Fibroblast of the aortic adventitia (primary cell): ENCODE measurements at regions not wholly inside any gene's neighbourhood (a gene's known extent, or its start where the extent isn't known, plus 50 kb on each side); places are given as distances from the start of the nearest gene placed in this dataset.

Experiments
- DNase-seq: peaks from one replicate; pipeline ENCODE4 v3.0.0-alpha.2; 2010; ENCODE audit warnings: low read depth
- H3K4me3 ChIP-seq: 2 replicates; pipeline ENCODE4 v1.5.1; 2011; ENCODE audit warnings: low read depth, mild to moderate bottlenecking, control low read depth, low read length, moderate library complexity
- TF ChIP-seq, protein P1 (sequence below): IDR thresholded peaks from 2 replicates; pipeline ENCODE4 v1.5.1; 2011; ENCODE audit warnings: mild to moderate bottlenecking, low read length, control low read depth, inconsistent platforms; ENCODE audit not compliant: insufficient read depth

- no peak overlapping the region for H3K4me3 ChIP-seq
- no peak for DNase-seq
- TF ChIP-seq, protein P1, sequence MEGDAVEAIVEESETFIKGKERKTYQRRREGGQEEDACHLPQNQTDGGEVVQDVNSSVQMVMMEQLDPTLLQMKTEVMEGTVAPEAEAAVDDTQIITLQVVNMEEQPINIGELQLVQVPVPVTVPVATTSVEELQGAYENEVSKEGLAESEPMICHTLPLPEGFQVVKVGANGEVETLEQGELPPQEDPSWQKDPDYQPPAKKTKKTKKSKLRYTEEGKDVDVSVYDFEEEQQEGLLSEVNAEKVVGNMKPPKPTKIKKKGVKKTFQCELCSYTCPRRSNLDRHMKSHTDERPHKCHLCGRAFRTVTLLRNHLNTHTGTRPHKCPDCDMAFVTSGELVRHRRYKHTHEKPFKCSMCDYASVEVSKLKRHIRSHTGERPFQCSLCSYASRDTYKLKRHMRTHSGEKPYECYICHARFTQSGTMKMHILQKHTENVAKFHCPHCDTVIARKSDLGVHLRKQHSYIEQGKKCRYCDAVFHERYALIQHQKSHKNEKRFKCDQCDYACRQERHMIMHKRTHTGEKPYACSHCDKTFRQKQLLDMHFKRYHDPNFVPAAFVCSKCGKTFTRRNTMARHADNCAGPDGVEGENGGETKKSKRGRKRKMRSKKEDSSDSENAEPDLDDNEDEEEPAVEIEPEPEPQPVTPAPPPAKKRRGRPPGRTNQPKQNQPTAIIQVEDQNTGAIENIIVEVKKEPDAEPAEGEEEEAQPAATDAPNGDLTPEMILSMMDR, result no peak
Measured at GRCh38 chr17:33905338-33905800, 349.7 kb upstream of the CCL2 start.

DNA sequence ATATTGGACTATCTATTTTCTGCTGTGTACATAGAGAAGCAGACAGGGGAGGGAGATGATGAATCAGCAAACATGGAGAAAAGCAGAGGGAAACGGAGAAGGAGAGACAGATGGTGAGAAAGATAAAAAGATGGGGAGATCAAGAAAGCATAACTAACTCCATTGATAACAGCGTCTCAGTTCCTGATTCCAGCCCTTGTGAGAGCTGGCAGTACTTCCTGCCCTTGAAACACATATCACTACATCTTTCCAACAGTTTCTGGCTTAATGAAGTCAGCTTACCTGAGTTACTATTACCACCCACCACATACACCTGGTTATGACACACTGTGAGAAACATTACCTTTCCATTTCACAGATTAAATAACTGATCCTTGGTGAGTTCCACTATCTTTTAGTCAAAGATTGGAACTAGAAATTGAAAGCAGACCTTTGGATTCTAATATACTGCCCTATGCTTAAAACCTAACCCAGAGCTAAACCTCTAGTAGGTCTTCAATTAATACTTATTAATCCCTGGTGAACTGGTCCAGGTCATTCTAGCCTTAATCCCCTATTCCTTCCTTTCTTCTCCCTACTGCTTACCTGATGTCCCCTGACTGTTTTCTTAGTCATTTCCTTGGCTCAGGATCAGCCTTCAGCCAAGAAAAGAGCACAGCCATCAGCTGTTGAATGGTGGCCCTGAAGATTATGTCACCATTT lies 346.6 kb upstream of the CCL2 start:
- H3K4me3 ChIP-seq, result no peak overlapping the region
- TF ChIP-seq, protein P1, result no peak
- DNase-seq, result no peak

GRCh38 chr17:33910200-33910857 lies 344.8 kb upstream of the CCL2 start:
- no peak overlapping the region for H3K4me3 ChIP-seq
- TF ChIP-seq, protein P1, result no peak
- DNase-seq, result no peak

GRCh38 chr17:33914125-33914524 lies 341.0 kb upstream of the CCL2 start:
- TF ChIP-seq, protein P1, result no peak
- H3K4me3 ChIP-seq, result no peak overlapping the region
- no peak for DNase-seq

GRCh38 chr17:33922971-33923370 lies 332.1 kb upstream of the CCL2 start:
- no peak overlapping the region for H3K4me3 ChIP-seq
- no peak for DNase-seq
- TF ChIP-seq, protein P1, result no peak

DNA sequence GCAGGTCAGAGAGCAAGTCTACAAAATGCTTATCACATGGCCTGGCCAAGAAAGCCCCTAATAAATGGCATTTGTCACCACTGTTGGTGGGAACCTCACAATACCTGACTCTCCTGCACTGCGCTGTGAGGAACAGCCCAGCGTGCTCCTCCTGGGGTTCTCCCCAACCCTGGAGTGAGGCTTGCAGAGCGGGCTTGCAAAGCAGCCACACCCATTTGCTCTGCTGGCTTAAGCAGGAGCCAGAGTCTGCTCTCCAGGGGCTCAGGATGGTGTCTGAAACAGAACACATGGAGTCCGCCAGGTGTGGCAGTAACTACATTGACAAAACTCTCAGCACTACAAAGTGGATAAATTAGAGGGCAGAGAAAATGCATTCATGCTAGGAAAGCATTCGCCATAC lies 331.0 kb upstream of the CCL2 start:
- no peak for DNase-seq
- TF ChIP-seq, protein P1, result no peak

More for the DNA sequence above, 331.0 kb upstream of the CCL2 start:
- H3K4me3 ChIP-seq, result no peak overlapping the region
